KMS-11 (cell line): ENCODE measurements at regions not wholly inside any gene's neighbourhood (a gene's known extent, or its start where the extent isn't known, plus 50 kb on each side); places are given as distances from the start of the nearest gene placed in this dataset.

Experiments used
- H2AFZ ChIP-seq: fragments of 200-600 bp; sonication (generic); 2 replicates; pipeline ENCODE4 v1.6.1; 2016; ENCODE audit warnings: antibody characterized with exemption, mixed run types, low read depth
- H3K27ac ChIP-seq: fragments of 200-600 bp; sonication (generic); 2 replicates; pipeline ENCODE4 v1.6.1; 2016; ENCODE audit warnings: mild to moderate bottlenecking, mixed run types
- H3K27me3 ChIP-seq: fragments of 200-600 bp; sonication (generic); 2 replicates; pipeline ENCODE4 v1.6.1; 2017; ENCODE audit warnings: mild to moderate bottlenecking, low read depth, mixed run types, moderate library complexity; ENCODE audit not compliant: insufficient read depth
- H3K36me3 ChIP-seq: fragments of 200-600 bp; sonication (generic); 2 replicates; pipeline ENCODE4 v1.6.1; 2017; ENCODE audit warnings: mild to moderate bottlenecking, mixed run types; ENCODE audit not compliant: insufficient read depth
- H3K4me1 ChIP-seq: fragments of 200-600 bp; sonication (generic); 2 replicates; pipeline ENCODE4 v1.6.1; 2016; ENCODE audit warnings: mild to moderate bottlenecking, low read depth, mixed run types; ENCODE audit not compliant: poor library complexity, severe bottlenecking
- H3K4me2 ChIP-seq: fragments of 200-600 bp; sonication (generic); 2 replicates; pipeline ENCODE4 v1.7.0; 2016; ENCODE audit warnings: mild to moderate bottlenecking, mixed run types
- H3K4me3 ChIP-seq: fragments of 200-600 bp; sonication (generic); IDR thresholded peaks from 2 replicates; pipeline ENCODE4 v1.6.1; 2017; ENCODE audit warnings: low read depth, low read length, mixed read lengths; ENCODE audit not compliant: insufficient read depth
- H3K79me2 ChIP-seq: fragments of 200-600 bp; sonication (generic); 2 replicates; pipeline ENCODE4 v1.6.1; 2016; ENCODE audit warnings: low read depth, mixed run types; ENCODE audit not compliant: insufficient read depth
- H3K9ac ChIP-seq: fragments of 200-600 bp; sonication (generic); 2 replicates; pipeline ENCODE4 v1.6.1; 2016; ENCODE audit warnings: mild to moderate bottlenecking, mixed run types
- H4K20me1 ChIP-seq: fragments of 200-600 bp; sonication (generic); 2 replicates; pipeline ENCODE4 v1.6.1; 2016; ENCODE audit warnings: mild to moderate bottlenecking, mixed run types; ENCODE audit not compliant: insufficient read depth
- TF ChIP-seq, protein P1 (sequence below): fragments of 200-600 bp; sonication (generic); conservative IDR thresholded peaks from 2 replicates; pipeline ENCODE4 v1.6.1; 2017; ENCODE audit warnings: low read depth, mild to moderate bottlenecking, antibody characterized with exemption, low read length, moderate library complexity, mixed read lengths

DNA sequence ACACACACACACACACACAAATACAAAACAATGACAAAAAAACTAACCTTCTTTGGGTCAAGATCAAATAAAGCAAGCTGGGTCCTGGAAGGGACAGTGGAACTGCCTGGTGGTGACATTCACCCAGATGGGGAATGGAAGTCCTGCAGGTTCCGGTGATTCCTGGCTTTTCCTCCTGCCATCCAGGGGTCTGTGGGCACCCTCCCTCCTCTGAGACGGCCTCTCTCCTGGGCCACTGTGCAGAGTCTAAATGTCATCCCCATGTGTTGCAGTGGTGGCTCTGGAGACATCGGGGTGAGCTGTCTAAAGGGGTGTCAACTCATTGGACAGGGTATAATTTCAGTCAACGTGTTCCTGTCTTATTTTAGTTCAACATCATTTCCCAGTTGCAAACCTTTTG, 248.2 kb downstream of the ZNF536 start:
- Histone ChIP-seq H3K4me1 (no peaks in the 10 kb centered on the region), H3K9ac (no peak overlapping the region), H3K27ac (no peak overlapping the region), H3K4me3 (no peak overlapping the region), H2AFZ (no peak overlapping the region), H4K20me1 (no peaks in the 10 kb centered on the region), H3K36me3 (no peaks in the 10 kb centered on the region), H3K27me3 (no peaks in the 10 kb centered on the region), H3K4me2 (no peak overlapping the region), H3K79me2 (no peaks in the 10 kb centered on the region)
- TF ChIP-seq, protein P1, sequence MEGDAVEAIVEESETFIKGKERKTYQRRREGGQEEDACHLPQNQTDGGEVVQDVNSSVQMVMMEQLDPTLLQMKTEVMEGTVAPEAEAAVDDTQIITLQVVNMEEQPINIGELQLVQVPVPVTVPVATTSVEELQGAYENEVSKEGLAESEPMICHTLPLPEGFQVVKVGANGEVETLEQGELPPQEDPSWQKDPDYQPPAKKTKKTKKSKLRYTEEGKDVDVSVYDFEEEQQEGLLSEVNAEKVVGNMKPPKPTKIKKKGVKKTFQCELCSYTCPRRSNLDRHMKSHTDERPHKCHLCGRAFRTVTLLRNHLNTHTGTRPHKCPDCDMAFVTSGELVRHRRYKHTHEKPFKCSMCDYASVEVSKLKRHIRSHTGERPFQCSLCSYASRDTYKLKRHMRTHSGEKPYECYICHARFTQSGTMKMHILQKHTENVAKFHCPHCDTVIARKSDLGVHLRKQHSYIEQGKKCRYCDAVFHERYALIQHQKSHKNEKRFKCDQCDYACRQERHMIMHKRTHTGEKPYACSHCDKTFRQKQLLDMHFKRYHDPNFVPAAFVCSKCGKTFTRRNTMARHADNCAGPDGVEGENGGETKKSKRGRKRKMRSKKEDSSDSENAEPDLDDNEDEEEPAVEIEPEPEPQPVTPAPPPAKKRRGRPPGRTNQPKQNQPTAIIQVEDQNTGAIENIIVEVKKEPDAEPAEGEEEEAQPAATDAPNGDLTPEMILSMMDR, result no peak

DNA sequence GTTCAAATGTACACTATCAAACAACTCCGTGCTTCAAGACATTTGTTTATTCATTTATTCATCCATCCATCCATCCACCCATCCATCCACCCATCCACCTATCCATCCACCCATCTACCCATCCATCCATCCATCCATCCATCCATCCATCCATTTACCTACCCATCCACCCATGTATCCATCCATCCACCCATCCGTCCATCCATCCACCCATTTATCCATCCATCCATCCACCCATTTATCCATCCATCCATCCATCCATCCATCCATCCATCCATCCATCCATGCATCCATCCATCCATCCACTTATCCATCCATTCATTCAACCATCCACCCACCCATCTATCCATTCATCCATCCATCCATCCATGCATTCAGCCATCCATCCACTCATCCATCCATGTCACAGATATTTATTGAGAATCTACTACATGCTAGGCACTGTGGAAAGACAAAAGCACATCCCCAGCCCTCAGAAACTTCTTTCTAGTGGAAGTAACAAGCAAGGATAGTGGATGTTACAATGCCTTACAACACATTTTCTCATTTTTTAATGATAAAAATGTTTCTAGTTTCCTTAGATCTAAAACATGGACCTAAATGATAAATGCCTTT, 237.6 kb downstream of the ZNF536 start:
- Histone ChIP-seq H3K4me3 (no peak overlapping the region), H3K79me2 (no peaks in the 10 kb centered on the region), H3K4me2 (no peak overlapping the region), H3K27ac (no peak overlapping the region), H3K27me3 (no peaks in the 10 kb centered on the region), H2AFZ (no peak overlapping the region), H3K9ac (no peak overlapping the region), H4K20me1 (no peaks in the 10 kb centered on the region), H3K4me1 (no peaks in the 10 kb centered on the region), H3K36me3 (no peaks in the 10 kb centered on the region)
- TF ChIP-seq, protein P1, result no peak

DNA sequence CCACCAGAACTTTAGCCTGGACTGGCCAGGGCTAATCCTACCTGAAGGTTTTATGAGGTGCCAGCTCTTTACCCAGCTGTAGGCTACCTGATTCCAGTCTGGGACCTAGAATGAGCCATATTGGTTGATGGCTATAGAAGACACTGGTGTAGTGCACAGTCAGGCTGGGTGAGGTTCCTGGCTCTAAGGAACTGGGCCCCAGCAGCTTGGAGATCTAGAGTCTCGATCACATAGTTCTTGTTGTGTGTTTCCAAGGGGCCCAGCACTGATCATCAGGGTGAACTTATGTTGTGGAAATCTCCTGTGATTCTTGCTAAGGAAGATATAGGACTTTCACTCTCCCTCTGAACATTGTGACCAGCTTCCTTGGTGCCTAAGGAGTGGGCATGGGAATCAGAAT, 236.3 kb downstream of the ZNF536 start:
- Histone ChIP-seq H3K4me2 (no peak overlapping the region), H3K79me2 (no peaks in the 10 kb centered on the region), H4K20me1 (no peaks in the 10 kb centered on the region), H2AFZ (no peak overlapping the region), H3K9ac (no peak overlapping the region), H3K4me3 (no peak overlapping the region), H3K27ac (no peak overlapping the region), H3K27me3 (no peaks in the 10 kb centered on the region), H3K4me1 (no peaks in the 10 kb centered on the region), H3K36me3 (no peaks in the 10 kb centered on the region)
- TF ChIP-seq, protein P1, result no peak
